Trophoblast cell (in vitro differentiated cells and primary cell): ENCODE measurements at regions not wholly inside any gene's neighbourhood (a gene's known extent, or its start where the extent isn't known, plus 50 kb on each side); places are given as distances from the start of the nearest gene placed in this dataset.
A peak's percentile ranks its signal among the peaks of the same experiment; 100 is the strongest.

Experiments
- DNase-seq, 2 donors: peaks; one replicate each; pipeline ENCODE4 v3.0.0-alpha.2; 2016
- H2AFZ ChIP-seq: 2 replicates; pipeline ENCODE4 v1.6.1; 2013; ENCODE audit warnings: low read length, moderate library complexity, mild to moderate bottlenecking; ENCODE audit not compliant: insufficient read depth, poor library complexity
- H2AK5ac ChIP-seq: 2 replicates; pipeline ENCODE4 v1.6.1; 2013; ENCODE audit warnings: mild to moderate bottlenecking, low read length
- H2BK120ac ChIP-seq: 2 replicates; pipeline ENCODE4 v1.6.1; 2013; ENCODE audit warnings: low read length, mild to moderate bottlenecking, moderate library complexity; ENCODE audit not compliant: insufficient read depth, poor library complexity
- H2BK12ac ChIP-seq: 2 replicates; pipeline ENCODE4 v1.6.1; 2013; ENCODE audit warnings: mild to moderate bottlenecking, low read length, moderate library complexity
- H2BK5ac ChIP-seq: 2 replicates; pipeline ENCODE4 v1.6.1; 2013; ENCODE audit warnings: low read length, low read depth, moderate library complexity, mild to moderate bottlenecking; ENCODE audit not compliant: poor library complexity
- H3K14ac ChIP-seq: 2 replicates; pipeline ENCODE4 v1.6.1; 2013; ENCODE audit warnings: mild to moderate bottlenecking, low read length
- H3K18ac ChIP-seq: 2 replicates; pipeline ENCODE4 v1.6.1; 2013; ENCODE audit warnings: mild to moderate bottlenecking, low read length
- H3K23ac ChIP-seq: 2 replicates; pipeline ENCODE4 v1.6.1; 2013; ENCODE audit warnings: low read length
- H3K27ac ChIP-seq: 2 replicates; pipeline ENCODE4 v1.5.1; 2013; ENCODE audit warnings: low read depth, mild to moderate bottlenecking, inconsistent platforms, low read length, moderate library complexity
- H3K27me3 ChIP-seq: 2 replicates; pipeline ENCODE4 v1.6.1; 2013; ENCODE audit warnings: inconsistent platforms, mild to moderate bottlenecking, low read length, moderate library complexity; ENCODE audit not compliant: insufficient read depth
- H3K36me3 ChIP-seq, 2 experiments: 1 replicate in 1 of 2; 2 replicates in 1 of 2; pipeline ENCODE4 v1.6.1; 2013; ENCODE audit warnings: low read length in 2 of 2, mild to moderate bottlenecking in 2 of 2, moderate library complexity in 1 of 2; ENCODE audit not compliant: insufficient read depth in 2 of 2, control insufficient read depth in 1 of 2
- H3K4ac ChIP-seq: 2 replicates; pipeline ENCODE4 v1.6.1; 2013; ENCODE audit warnings: low read depth, mild to moderate bottlenecking, low read length, moderate library complexity
- H3K4me1 ChIP-seq, 2 experiments: 1 replicate in 1 of 2; 2 replicates in 1 of 2; pipeline ENCODE4 v1.6.1; 2013; ENCODE audit warnings: low read length in 2 of 2, mild to moderate bottlenecking in 2 of 2, moderate library complexity in 1 of 2; ENCODE audit not compliant: insufficient read depth in 2 of 2, control insufficient read depth in 1 of 2
- H3K4me2 ChIP-seq: 2 replicates; pipeline ENCODE4 v1.6.1; 2013; ENCODE audit warnings: inconsistent platforms, mild to moderate bottlenecking, low read length, moderate library complexity
- H3K4me3 ChIP-seq: 2 replicates; pipeline ENCODE4 v1.5.1; 2013; ENCODE audit warnings: mild to moderate bottlenecking, low read depth, low read length, inconsistent platforms
- H3K79me1 ChIP-seq: one replicate; pipeline ENCODE4 v1.6.1; 2013; ENCODE audit warnings: low read length
- H3K79me2 ChIP-seq: 2 replicates; pipeline ENCODE4 v1.6.1; 2013; ENCODE audit warnings: low read length, mild to moderate bottlenecking; ENCODE audit not compliant: control insufficient read depth, insufficient read depth, poor library complexity
- H3K9ac ChIP-seq: 2 replicates; pipeline ENCODE4 v1.6.1; 2013; ENCODE audit warnings: mild to moderate bottlenecking, low read length
- H3K9me3 ChIP-seq: 2 replicates; pipeline ENCODE4 v1.6.1; 2013; ENCODE audit warnings: low read depth, mild to moderate bottlenecking, control low read depth, inconsistent platforms, low read length; ENCODE audit not compliant: insufficient read depth
- H4K12ac ChIP-seq: 2 replicates; pipeline ENCODE4 v1.6.1; 2013; ENCODE audit warnings: low read depth, mild to moderate bottlenecking, low read length, moderate library complexity
- H4K8ac ChIP-seq: 2 replicates; pipeline ENCODE4 v1.6.1; 2013; ENCODE audit warnings: low read depth, mild to moderate bottlenecking, low read length, moderate library complexity
- H4K91ac ChIP-seq: one replicate; pipeline ENCODE4 v1.6.1; 2013; ENCODE audit warnings: low read depth, mild to moderate bottlenecking, low read length, moderate library complexity
- WGBS: extraction: QIAGEN DNeasy Blood & Tissue Kit; methylation state at CpG from one replicate; pipeline ENCODE4 v1.1.7; 2013; ENCODE audit warnings: missing lambda C conversion rate; ENCODE audit not compliant: insufficient read length, insufficient coverage; ENCODE audit errors: extremely low coverage; 5-methylcytosine and 5-hydroxymethylcytosine counted together

- H4K91ac ChIP-seq: no peak overlapping the region
- no peak overlapping the region for H3K4ac ChIP-seq
- no peak overlapping the region for H3K4me3 ChIP-seq
- H2AK5ac ChIP-seq: no peak overlapping the region
- no peak overlapping the region for H2BK12ac ChIP-seq
- no peak overlapping the region for H3K14ac ChIP-seq
- H3K4me2 ChIP-seq: peak overlapping the region; percentile 27
- no peak overlapping the region for H3K23ac ChIP-seq
- no peak overlapping the region for H3K27ac ChIP-seq
- H3K9ac ChIP-seq: no peak overlapping the region
- H2AFZ ChIP-seq: no peak overlapping the region
- no peaks in the 10 kb centered on the region for H3K79me2 ChIP-seq
- H2BK5ac ChIP-seq: no peak overlapping the region
- no peaks in the 10 kb centered on the region for H3K27me3 ChIP-seq
- no peak overlapping the region for H4K8ac ChIP-seq
- no peak overlapping the region for H2BK120ac ChIP-seq
- H3K9me3 ChIP-seq: no peaks in the 10 kb centered on the region
- H3K36me3 ChIP-seq: no peaks in the 10 kb centered on the region
- H3K4me1 ChIP-seq: no peaks in the 10 kb centered on the region
- no peak overlapping the region for H3K18ac ChIP-seq
- no peaks in the 10 kb centered on the region for H3K79me1 ChIP-seq
- DNase-seq: peak; percentile 15 to 52
- WGBS: no CpG with 5 or more reads among the region's 1 CpG
- no peak overlapping the region for H4K12ac ChIP-seq
These were observed 554.4 kb downstream of the ARAP2 start for GRCh38 chr4:35689870-35690269.

GRCh38 chr4:35690271-35690670, 554.0 kb downstream of the ARAP2 start:
- Histone ChIP-seq H3K9ac (no peak overlapping the region), H3K4me2 (no peak overlapping the region), H3K9me3 (no peaks in the 10 kb centered on the region), H3K4me1 (no peaks in the 10 kb centered on the region), H3K79me2 (no peaks in the 10 kb centered on the region), H3K36me3 (no peaks in the 10 kb centered on the region), H2BK5ac (no peak overlapping the region), H3K4me3 (no peak overlapping the region), H4K8ac (no peak overlapping the region), H4K12ac (no peak overlapping the region), H2AFZ (no peak overlapping the region), H3K27ac (no peak overlapping the region), H2AK5ac (no peak overlapping the region), H3K14ac (no peak overlapping the region), H3K18ac (no peak overlapping the region), H3K27me3 (no peaks in the 10 kb centered on the region), H2BK120ac (no peak overlapping the region), H3K79me1 (no peaks in the 10 kb centered on the region), H4K91ac (no peak overlapping the region), H3K4ac (no peak overlapping the region), H3K23ac (no peak overlapping the region), H2BK12ac (no peak overlapping the region)
- DNase-seq: no peak
- no CpG with 5 or more reads among the region's 1 CpG for WGBS

- H2BK5ac ChIP-seq: no peak overlapping the region
- H4K12ac ChIP-seq: no peak overlapping the region
- no peak overlapping the region for H2BK120ac ChIP-seq
- H3K27me3 ChIP-seq: no peaks in the 10 kb centered on the region
- H3K18ac ChIP-seq: no peak overlapping the region
- H3K14ac ChIP-seq: no peak overlapping the region
- no peak overlapping the region for H3K4me3 ChIP-seq
- H3K9me3 ChIP-seq: no peaks in the 10 kb centered on the region
- H3K27ac ChIP-seq: no peak overlapping the region
- no peak overlapping the region for H2AFZ ChIP-seq
- no peaks in the 10 kb centered on the region for H3K79me2 ChIP-seq
- no peak overlapping the region for H2AK5ac ChIP-seq
- no peak overlapping the region for H2BK12ac ChIP-seq
- no peaks in the 10 kb centered on the region for H3K79me1 ChIP-seq
- no CpG with 5 or more reads among the region's 3 CpGs for WGBS
- no peak overlapping the region for H4K8ac ChIP-seq
- H3K36me3 ChIP-seq: no peaks in the 10 kb centered on the region
- no peak for DNase-seq
- H3K4me2 ChIP-seq: no peak overlapping the region
- no peak overlapping the region for H3K4ac ChIP-seq
- H3K4me1 ChIP-seq: no peaks in the 10 kb centered on the region
- H3K23ac ChIP-seq: no peak overlapping the region
- no peak overlapping the region for H3K9ac ChIP-seq
- H4K91ac ChIP-seq: no peak overlapping the region
These were observed 549.3 kb downstream of the ARAP2 start for GRCh38 chr4:35695003-35695402.

- H3K4me3 ChIP-seq: no peak overlapping the region
- H3K18ac ChIP-seq: no peak overlapping the region
- H4K8ac ChIP-seq: no peak overlapping the region
- H3K14ac ChIP-seq: no peak overlapping the region
- no peak for DNase-seq
- no peaks in the 10 kb centered on the region for H3K27me3 ChIP-seq
- no peak overlapping the region for H2BK5ac ChIP-seq
- no peak overlapping the region for H2AFZ ChIP-seq
- H3K23ac ChIP-seq: no peak overlapping the region
- H3K79me2 ChIP-seq: no peaks in the 10 kb centered on the region
- no peaks in the 10 kb centered on the region for H3K79me1 ChIP-seq
- no peak overlapping the region for H2AK5ac ChIP-seq
- no peak overlapping the region for H3K4ac ChIP-seq
- no peak overlapping the region for H3K9ac ChIP-seq
- H4K12ac ChIP-seq: no peak overlapping the region
- H3K9me3 ChIP-seq: no peaks in the 10 kb centered on the region
- H3K27ac ChIP-seq: no peak overlapping the region
- no peak overlapping the region for H2BK12ac ChIP-seq
- H3K36me3 ChIP-seq: no peaks in the 10 kb centered on the region
- no peak overlapping the region for H4K91ac ChIP-seq
- H3K4me2 ChIP-seq: no peak overlapping the region
- H3K4me1 ChIP-seq: no peaks in the 10 kb centered on the region
- WGBS: no CpG with 5 or more reads among the region's 2 CpGs
- H2BK120ac ChIP-seq: no peak overlapping the region
These were observed 548.9 kb downstream of the ARAP2 start for GRCh38 chr4:35695421-35695820.
